Calu3 (cell line): ENCODE measurements at regions not wholly inside any gene's neighbourhood (a gene's known extent, or its start where the extent isn't known, plus 50 kb on each side); places are given as distances from the start of the nearest gene placed in this dataset.
"Not testable (repeated sequence)": the region's sequence is repeated elsewhere in the genome, so short reads cannot be mapped to it uniquely, and the experiment has no call there.

Experiments used
- BruUV-seq: library from RNA; stranded (reverse); fragments of 400-500 nt; replicated peaks from 2 replicates; lab custom pipeline; 2021; lab: Mats Ljungman, UMichigan
- CTCF ChIA-PET: fragments of 300-600 bp; sonication (Branson Sonifier 250); formaldehyde crosslinking; loops from one replicate; lab custom pipeline; 2022; ENCODE audit warnings: antibody characterized with exemption; lab: Charles Lee
- DNase-seq: peaks from one replicate; pipeline ENCODE4 v3.0.0; 2022
- H3K27ac Mint-ChIP-seq: one replicate; pipeline ENCODE4 v1.8.0; 2022; ENCODE audit warnings: mixed read lengths; ENCODE audit not compliant: unreplicated experiment
- H3K27me3 Mint-ChIP-seq: one replicate; pipeline ENCODE4 v1.8.0; 2022; ENCODE audit warnings: mixed read lengths; ENCODE audit not compliant: unreplicated experiment
- H3K36me3 Mint-ChIP-seq: one replicate; pipeline ENCODE4 v1.8.0; 2022; ENCODE audit warnings: mild to moderate bottlenecking, moderate library complexity, mixed read lengths; ENCODE audit not compliant: insufficient read depth, unreplicated experiment
- H3K4me1 Mint-ChIP-seq: one replicate; pipeline ENCODE4 v1.8.0; 2022; ENCODE audit warnings: mild to moderate bottlenecking, low read depth, mixed read lengths; ENCODE audit not compliant: unreplicated experiment
- H3K4me3 Mint-ChIP-seq: one replicate; pipeline ENCODE4 v1.8.0; 2022; ENCODE audit warnings: mild to moderate bottlenecking, low read depth, moderate library complexity, mixed read lengths; ENCODE audit not compliant: unreplicated experiment
- H3K9me3 Mint-ChIP-seq: one replicate; pipeline ENCODE4 v1.8.0; 2022; ENCODE audit warnings: low read depth, mixed read lengths; ENCODE audit not compliant: unreplicated experiment
- intact Hi-C: fragments of 100-400 bp; cut with micrococcal nuclease; formaldehyde crosslinking; loops from one replicate; pipeline ENCODE4 v1.10.0; 2022; ENCODE audit not compliant: unreplicated experiment
- TF ChIP-seq, protein P1 (sequence below): fragments of 200-600 bp; IDR thresholded peaks from one replicate; pipeline ENCODE4 v1.8.0; 2022; ENCODE audit warnings: antibody characterized with exemption; ENCODE audit not compliant: unreplicated experiment

DNA sequence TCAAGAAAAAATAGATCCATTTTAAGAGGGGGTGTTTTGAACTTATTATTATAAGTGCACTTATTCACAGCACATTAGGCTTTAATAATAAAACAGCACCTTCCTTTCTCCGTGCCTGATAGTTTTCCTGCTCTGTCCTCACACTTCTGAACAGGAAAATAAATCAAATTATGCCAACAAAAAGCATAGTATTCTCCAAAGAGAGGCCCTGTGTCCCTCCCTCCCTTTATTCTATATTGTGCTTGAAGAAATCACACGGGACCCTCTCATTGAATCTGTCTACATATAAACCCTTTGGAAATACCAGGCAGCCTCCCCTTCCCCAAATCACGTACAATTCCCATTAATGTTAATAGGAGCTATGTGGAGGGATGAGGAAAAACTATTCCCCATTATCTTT is 462.9 kb upstream of the NRSN1 start:
- H3K4me3 Mint-ChIP-seq, result no peak overlapping the region
- DNase-seq, result no peak
- H3K36me3 Mint-ChIP-seq, result no peaks in the 10 kb centered on the region
- TF ChIP-seq, protein P1, sequence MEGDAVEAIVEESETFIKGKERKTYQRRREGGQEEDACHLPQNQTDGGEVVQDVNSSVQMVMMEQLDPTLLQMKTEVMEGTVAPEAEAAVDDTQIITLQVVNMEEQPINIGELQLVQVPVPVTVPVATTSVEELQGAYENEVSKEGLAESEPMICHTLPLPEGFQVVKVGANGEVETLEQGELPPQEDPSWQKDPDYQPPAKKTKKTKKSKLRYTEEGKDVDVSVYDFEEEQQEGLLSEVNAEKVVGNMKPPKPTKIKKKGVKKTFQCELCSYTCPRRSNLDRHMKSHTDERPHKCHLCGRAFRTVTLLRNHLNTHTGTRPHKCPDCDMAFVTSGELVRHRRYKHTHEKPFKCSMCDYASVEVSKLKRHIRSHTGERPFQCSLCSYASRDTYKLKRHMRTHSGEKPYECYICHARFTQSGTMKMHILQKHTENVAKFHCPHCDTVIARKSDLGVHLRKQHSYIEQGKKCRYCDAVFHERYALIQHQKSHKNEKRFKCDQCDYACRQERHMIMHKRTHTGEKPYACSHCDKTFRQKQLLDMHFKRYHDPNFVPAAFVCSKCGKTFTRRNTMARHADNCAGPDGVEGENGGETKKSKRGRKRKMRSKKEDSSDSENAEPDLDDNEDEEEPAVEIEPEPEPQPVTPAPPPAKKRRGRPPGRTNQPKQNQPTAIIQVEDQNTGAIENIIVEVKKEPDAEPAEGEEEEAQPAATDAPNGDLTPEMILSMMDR, result no peak
- H3K27ac Mint-ChIP-seq, result no peak overlapping the region
- peaks cover 5% of the 10 kb centered on the region for H3K9me3 Mint-ChIP-seq
- H3K4me1 Mint-ChIP-seq, result peaks cover 15% of the 10 kb centered on the region
- intact Hi-C loops, result no loop called here
- CTCF ChIA-PET, result no interaction called here
- no peaks in the 10 kb centered on the region for H3K27me3 Mint-ChIP-seq
- no TSS peak for BruUV-seq

DNA sequence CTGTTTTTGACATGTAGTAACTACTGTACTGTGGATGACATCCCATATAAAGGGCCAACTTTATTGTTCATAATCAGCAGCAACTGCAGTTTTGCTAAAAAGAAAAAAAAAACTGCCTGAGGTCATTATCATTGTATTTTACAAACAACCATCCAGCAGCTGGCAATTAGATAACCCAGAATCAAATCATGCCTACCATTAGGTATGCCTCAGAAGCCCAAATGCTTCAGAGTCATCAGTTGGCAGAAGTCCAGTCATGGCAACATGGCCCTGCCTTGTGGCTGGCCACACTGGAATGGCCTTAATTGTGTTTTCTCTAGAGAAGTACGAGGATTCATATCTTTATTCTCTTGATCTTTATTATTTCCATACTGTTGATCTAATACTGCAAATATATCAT is 462.4 kb upstream of the NRSN1 start:
- H3K36me3 Mint-ChIP-seq, result no peaks in the 10 kb centered on the region
- no TSS peak for BruUV-seq
- CTCF ChIA-PET, result no interaction called here
- peaks cover 14% of the 10 kb centered on the region for H3K4me1 Mint-ChIP-seq
- DNase-seq, result no peak
- peaks cover 5% of the 10 kb centered on the region for H3K9me3 Mint-ChIP-seq
- TF ChIP-seq, protein P1, result no peak
- no peak overlapping the region for H3K27ac Mint-ChIP-seq
- H3K4me3 Mint-ChIP-seq, result no peak overlapping the region
- intact Hi-C loops, result no loop called here
- H3K27me3 Mint-ChIP-seq, result no peaks in the 10 kb centered on the region

DNA sequence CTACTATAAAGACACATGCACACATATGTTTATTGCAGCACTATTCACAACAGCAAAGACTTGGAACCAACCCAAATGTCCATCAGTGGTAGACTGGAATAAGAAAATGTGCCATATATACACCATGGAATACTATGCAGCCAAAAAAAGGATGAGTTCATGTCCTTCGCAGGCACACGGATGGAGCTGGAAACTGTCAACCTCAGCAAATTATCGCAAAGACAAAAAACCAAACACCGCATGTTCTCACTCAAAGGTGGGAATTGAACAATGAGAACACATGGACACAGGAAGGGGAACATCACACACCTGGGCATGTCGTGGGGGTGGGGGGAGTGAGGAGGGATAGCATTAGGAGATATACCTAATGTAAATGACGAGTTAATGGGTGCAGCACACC is 460.1 kb upstream of the NRSN1 start:
- H3K27ac Mint-ChIP-seq, DNase-seq, H3K4me3 Mint-ChIP-seq, H3K4me1 Mint-ChIP-seq, CTCF ChIA-PET, H3K27me3 Mint-ChIP-seq, H3K36me3 Mint-ChIP-seq, intact Hi-C loops, BruUV-seq: not testable (repeated sequence)
- peaks cover 15% of the 10 kb centered on the region for H3K9me3 Mint-ChIP-seq

DNA sequence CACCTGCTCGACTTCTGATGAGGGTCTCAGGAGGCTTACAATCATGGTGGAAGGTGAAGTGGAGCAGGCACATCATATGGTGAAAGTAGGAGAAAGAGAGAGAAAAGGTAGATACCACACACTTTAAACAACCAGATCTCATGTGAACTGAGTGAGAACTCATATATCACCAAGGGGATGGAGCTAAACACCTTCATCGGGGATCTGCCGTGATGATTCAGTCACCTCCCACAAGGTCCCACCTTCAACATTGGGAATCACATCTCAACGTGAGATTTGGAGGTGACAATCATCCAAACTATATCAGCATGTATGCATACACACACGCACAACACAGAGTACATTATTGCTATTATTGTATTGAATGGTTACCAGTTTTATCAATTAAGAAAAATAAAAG is 453.3 kb upstream of the NRSN1 start:
- Mint-ChIP-seq H3K9me3 (peaks cover 32% of the 10 kb centered on the region), H3K27ac (no peak overlapping the region), H3K4me1 (no peaks in the 10 kb centered on the region), H3K36me3 (no peaks in the 10 kb centered on the region), H3K4me3 (no peak overlapping the region), H3K27me3 (no peaks in the 10 kb centered on the region)
- no peak for DNase-seq
- intact Hi-C loops, result no loop called here
- CTCF ChIA-PET, result no interaction called here
- TF ChIP-seq, protein P1, result no peak
- no TSS peak for BruUV-seq

DNA sequence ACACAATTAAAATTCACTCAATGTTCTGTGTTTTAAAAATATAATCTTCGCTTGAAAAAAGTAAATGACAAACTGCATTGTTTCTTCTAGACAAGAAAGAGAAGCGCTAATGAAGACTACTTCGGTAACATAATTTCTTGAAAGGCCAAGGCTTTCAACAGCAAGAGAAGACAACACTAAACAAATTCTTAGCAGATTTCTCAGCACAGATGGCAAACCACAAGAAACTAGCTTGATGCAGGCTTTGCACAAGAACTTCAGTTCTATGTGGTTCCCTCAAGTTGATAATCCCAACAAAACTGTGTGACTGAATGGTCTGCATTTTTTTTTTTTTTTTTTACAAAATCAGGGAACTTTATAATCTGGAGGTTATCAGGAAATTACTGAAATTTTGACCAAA is 447.4 kb upstream of the NRSN1 start:
- H3K27me3 Mint-ChIP-seq, result no peaks in the 10 kb centered on the region
- H3K4me1 Mint-ChIP-seq, result no peaks in the 10 kb centered on the region
- no peak for DNase-seq
- CTCF ChIA-PET, result no interaction called here
- intact Hi-C loops, result no loop called here
- peaks cover 16% of the 10 kb centered on the region for H3K9me3 Mint-ChIP-seq
- no peak overlapping the region for H3K27ac Mint-ChIP-seq
- no peaks in the 10 kb centered on the region for H3K36me3 Mint-ChIP-seq
- BruUV-seq, result no TSS peak
- no peak overlapping the region for H3K4me3 Mint-ChIP-seq
- TF ChIP-seq, protein P1, result no peak
